ENCODE measurements at regions not wholly inside any gene's neighbourhood (a gene's known extent, or its start where the extent isn't known, plus 50 kb on each side); places are given as distances from the start of the nearest gene placed in this dataset.
"Not testable (repeated sequence)": the region's sequence is repeated elsewhere in the genome, so short reads cannot be mapped to it uniquely, and the experiment has no call there.

DNA sequence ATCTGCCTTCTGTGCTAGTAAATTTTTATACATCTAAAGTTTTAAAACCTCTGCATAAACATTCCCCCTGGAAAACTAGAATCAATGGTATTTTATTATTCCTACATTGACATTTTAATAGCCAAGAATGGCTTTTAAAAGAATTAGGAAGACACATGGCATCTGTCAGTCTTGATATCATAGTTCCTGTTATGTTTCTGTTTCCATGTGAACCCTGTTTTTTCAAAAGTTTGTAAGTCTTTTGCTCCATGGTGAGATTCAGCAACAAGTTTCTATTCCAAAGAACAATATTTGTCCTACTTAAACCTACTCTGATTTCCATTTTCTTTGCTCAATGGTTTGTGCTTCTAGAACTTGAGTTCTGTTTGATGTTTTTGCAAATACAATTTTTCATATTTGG is 95.2 kb downstream of the PLEKHG1 start:
- no peak for DNase-seq (ENCODE audit: extremely low spot score)
- TF ChIP-seq, protein P1, sequence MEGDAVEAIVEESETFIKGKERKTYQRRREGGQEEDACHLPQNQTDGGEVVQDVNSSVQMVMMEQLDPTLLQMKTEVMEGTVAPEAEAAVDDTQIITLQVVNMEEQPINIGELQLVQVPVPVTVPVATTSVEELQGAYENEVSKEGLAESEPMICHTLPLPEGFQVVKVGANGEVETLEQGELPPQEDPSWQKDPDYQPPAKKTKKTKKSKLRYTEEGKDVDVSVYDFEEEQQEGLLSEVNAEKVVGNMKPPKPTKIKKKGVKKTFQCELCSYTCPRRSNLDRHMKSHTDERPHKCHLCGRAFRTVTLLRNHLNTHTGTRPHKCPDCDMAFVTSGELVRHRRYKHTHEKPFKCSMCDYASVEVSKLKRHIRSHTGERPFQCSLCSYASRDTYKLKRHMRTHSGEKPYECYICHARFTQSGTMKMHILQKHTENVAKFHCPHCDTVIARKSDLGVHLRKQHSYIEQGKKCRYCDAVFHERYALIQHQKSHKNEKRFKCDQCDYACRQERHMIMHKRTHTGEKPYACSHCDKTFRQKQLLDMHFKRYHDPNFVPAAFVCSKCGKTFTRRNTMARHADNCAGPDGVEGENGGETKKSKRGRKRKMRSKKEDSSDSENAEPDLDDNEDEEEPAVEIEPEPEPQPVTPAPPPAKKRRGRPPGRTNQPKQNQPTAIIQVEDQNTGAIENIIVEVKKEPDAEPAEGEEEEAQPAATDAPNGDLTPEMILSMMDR (IDR thresholded peaks at IDR 0.05; ENCODE audit: control extremely low read depth, extremely low read depth, low read depth, missing control alignments), result no peak
- CTCF ChIA-PET, result interaction anchor here (1.1 to 3.9 kb wide), 7 partner anchors 9 to 277 kb away, joined by 3 to 26 read pairs (median 3); no protein-coding TSS in a partner anchor
- POLR2A ChIA-PET, result no interaction called here

DNA sequence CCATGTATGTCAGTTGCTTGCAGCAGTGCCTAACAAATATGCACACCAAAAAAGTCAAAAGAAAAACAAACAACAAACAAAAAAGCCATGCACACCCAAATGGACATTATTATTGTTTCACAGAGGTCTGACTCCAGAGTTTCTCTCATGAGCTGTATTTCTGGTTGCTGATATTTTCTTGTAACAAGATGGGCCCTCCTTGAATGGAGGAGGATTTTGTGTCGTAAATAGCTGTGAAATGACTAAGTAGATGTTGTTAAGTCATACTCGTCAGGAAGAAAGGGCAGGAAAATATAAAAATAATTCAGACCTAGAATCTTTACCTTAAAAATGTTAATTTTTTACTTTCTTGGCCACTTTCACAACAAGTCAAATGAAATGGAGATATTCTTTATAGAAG is 96.0 kb downstream of the PLEKHG1 start:
- TF ChIP-seq, protein P1 (IDR thresholded peaks at IDR 0.05; ENCODE audit: control extremely low read depth, extremely low read depth, low read depth, missing control alignments), result no peak
- no peak for DNase-seq (ENCODE audit: extremely low spot score)
- CTCF ChIA-PET, result interaction anchor here (1.1 to 3.9 kb wide), 7 partner anchors 10 to 277 kb away, joined by 3 to 26 read pairs (median 3); no protein-coding TSS in a partner anchor
- POLR2A ChIA-PET, result no interaction called here

DNA sequence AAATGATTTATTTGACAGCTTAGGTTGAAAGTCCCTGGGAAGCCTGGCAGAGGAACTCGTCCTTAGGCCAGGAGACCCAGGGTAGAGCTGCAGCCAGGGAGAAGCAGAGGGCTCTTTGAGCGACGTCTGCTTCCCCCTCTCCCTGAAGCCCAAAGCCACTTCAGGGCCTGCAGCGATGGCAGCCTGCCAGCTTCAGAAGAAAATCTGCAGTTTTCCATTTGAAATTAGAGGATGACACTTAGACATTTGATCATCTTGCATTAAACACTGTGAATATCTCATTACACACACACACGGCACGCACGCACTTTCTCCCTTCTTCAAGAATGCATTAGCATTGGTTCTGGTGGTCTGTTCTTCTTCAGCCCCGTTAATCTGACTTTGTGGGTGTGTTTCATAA is 96.5 kb downstream of the PLEKHG1 start:
- CTCF ChIA-PET, result interaction anchor here (1.1 to 3.9 kb wide), 7 partner anchors 10 to 281 kb away, joined by 3 to 26 read pairs (median 3); no protein-coding TSS in a partner anchor
- POLR2A ChIA-PET, result no interaction called here
- DNase-seq (ENCODE audit: extremely low spot score), result no peak
- TF ChIP-seq, protein P1 (IDR thresholded peaks at IDR 0.05; ENCODE audit: control extremely low read depth, extremely low read depth, low read depth, missing control alignments), result no peak

DNA sequence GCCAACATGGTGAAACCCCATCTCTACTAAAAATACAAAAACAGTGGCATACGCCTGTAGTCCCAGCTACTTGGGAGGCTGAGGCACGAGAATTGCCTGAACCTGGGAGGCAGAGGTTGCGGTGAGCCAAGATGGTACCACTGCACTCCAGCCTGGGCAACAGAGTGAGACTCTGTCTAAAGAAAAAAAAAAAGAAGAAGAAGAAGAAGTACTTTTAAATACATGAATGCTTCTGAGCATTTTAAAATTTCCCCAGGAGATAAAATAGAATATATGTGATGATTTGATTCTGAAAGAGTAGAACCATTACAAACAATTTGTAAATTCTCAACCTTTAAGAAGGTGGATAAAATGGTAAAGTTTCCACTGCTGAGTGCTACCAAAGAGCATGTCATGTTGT is 97.2 kb downstream of the PLEKHG1 start:
- CTCF ChIA-PET, result interaction anchor here (1.1 to 3.9 kb wide), 3 partner anchors 11 to 282 kb away, joined by 3 to 26 read pairs (median 3); no protein-coding TSS in a partner anchor
- POLR2A ChIA-PET, result not testable (repeated sequence)

DNA sequence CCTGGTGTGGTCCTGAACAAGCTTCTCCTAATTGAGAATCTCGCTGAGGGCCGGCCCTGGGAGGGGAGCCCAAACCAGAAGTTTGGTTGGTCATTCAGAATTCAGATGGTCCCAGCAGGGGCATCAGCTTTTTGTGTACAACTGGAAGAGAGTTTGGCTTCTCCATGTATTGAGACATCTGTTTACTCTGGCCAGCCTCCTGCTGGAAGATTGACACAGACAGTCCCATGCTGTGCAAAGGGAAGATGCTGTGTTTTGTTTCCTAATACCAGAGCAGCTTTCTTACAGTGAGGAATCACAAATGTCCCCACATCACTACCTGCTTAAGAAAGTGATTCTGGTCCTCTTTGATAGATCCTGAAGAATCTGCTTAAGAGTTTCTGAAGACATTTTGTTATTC is 97.8 kb downstream of the PLEKHG1 start:
- ChIA-PET CTCF (interaction anchor here (1.1 to 3.9 kb wide), 3 partner anchors 12 to 283 kb away, joined by 3 to 26 read pairs (median 3); no protein-coding TSS in a partner anchor), POLR2A (no interaction called here)
- TF ChIP-seq, protein P1 (IDR thresholded peaks at IDR 0.05; ENCODE audit: control extremely low read depth, extremely low read depth, low read depth, missing control alignments), result no peak
- DNase-seq (ENCODE audit: extremely low spot score), result no peak

More for the DNA sequence above, 97.2 kb downstream of the PLEKHG1 start:
- not testable (repeated sequence) for DNase-seq (ENCODE audit: extremely low spot score)

DNA sequence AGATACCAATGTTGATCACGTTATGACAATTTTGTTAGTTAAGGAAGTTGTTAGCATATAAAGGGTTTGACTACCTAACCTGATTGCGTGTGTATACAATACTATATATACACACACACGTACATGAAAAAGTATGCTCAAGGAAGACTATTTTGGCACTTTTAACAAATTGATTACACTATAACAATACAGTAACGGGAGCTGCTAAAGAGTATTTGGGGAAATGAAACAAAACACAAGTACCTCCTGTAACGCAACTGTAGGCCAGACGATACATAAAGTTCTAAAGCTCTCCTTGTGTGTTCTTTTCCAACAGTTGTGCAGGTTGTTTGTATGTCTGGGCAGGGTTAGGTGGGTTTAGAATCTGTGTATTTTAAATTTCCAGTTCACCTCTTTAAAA is 98.7 kb downstream of the PLEKHG1 start:
- ChIA-PET POLR2A (no interaction called here), CTCF (interaction anchor here (0.7 kb wide), 1 partner anchor 13 kb away, joined by 3 read pairs; no protein-coding TSS in a partner anchor)
- TF ChIP-seq, protein P1 (IDR thresholded peaks at IDR 0.05; ENCODE audit: control extremely low read depth, extremely low read depth, low read depth, missing control alignments), result no peak
- no peak for DNase-seq (ENCODE audit: extremely low spot score)

DNA sequence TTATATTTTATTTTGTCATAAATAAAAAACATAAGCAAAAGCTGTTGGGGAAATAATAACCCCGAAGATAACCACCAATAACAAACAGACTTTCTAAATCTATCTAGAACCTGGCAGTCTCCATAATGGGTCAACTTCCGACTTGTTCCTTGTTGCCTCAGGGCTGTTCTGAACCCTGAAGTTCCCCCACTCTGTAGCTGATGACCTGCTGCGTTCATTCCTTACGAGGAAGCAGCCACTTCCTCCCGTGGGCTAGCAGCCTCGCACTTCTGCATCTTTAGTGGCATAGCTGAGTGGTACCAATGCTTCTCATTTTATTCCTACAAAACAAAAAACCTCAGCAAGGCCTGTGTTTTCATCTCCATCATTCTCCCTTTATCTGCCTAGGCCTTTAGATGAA is 103.0 kb downstream of the PLEKHG1 start:
- no peak for DNase-seq (ENCODE audit: extremely low spot score)
- TF ChIP-seq, protein P1 (IDR thresholded peaks at IDR 0.05; ENCODE audit: control extremely low read depth, extremely low read depth, low read depth, missing control alignments), result no peak
- ChIA-PET CTCF (interaction anchor here (1.8 kb wide), 1 partner anchor 9 kb away, joined by 6 read pairs; no protein-coding TSS in a partner anchor), POLR2A (no interaction called here)
